Body of pancreas (tissue), 4 donors: ENCODE measurements at regions not wholly inside any gene's neighbourhood (a gene's known extent, or its start where the extent isn't known, plus 50 kb on each side); places are given as distances from the start of the nearest gene placed in this dataset.

Experiments used
- POLR2A ChIP-seq, 3 donors: fragments of 450-650 bp; IDR thresholded peaks; one replicate each; pipeline ENCODE4 v1.6.1; 2016; ENCODE audit warnings: antibody characterized with exemption in 3 of 3, mild to moderate bottlenecking in 2 of 3
- TF ChIP-seq, protein P1 (sequence below), 7 experiments: fragments of 450-650 bp in 4 of 7; fragments of 200-600 bp in 3 of 7; sonication (generic) in 3 of 7; IDR thresholded peaks; one replicate each; pipeline ENCODE4 v1.5.1; 2016 to 2019; ENCODE audit warnings: antibody characterized with exemption in 7 of 7

DNA sequence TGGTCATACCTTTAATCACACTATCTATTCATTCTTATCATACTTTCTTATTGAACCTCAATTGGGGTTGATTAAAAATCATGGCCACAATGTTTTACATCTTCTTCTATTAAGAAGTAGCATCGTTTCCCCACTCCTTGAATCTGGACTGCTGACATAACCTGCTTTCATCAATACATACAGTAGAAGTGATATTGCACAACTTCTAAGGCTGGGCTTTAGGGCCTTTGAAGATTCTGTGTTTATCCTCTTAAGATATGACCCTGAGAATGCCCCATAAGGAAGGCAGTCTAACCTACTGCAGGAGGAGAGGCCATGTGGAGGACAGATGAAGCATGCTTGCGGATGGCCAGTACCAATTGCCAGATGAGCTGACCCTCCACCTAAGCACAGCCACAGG lies 1142.8 kb upstream of the SEL1L start:
- TF ChIP-seq, protein P1, sequence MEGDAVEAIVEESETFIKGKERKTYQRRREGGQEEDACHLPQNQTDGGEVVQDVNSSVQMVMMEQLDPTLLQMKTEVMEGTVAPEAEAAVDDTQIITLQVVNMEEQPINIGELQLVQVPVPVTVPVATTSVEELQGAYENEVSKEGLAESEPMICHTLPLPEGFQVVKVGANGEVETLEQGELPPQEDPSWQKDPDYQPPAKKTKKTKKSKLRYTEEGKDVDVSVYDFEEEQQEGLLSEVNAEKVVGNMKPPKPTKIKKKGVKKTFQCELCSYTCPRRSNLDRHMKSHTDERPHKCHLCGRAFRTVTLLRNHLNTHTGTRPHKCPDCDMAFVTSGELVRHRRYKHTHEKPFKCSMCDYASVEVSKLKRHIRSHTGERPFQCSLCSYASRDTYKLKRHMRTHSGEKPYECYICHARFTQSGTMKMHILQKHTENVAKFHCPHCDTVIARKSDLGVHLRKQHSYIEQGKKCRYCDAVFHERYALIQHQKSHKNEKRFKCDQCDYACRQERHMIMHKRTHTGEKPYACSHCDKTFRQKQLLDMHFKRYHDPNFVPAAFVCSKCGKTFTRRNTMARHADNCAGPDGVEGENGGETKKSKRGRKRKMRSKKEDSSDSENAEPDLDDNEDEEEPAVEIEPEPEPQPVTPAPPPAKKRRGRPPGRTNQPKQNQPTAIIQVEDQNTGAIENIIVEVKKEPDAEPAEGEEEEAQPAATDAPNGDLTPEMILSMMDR (IDR thresholded peaks at IDR 0.05) = no peak
- no peak for TF ChIP-seq POLR2A (IDR thresholded peaks at IDR 0.05)
